NCI-H345 treated with DMSO at 0.1 percent for 48 hours (cell line): ENCODE measurements at regions not wholly inside any gene's neighbourhood (a gene's known extent, or its start where the extent isn't known, plus 50 kb on each side); places are given as distances from the start of the nearest gene placed in this dataset.
"Not testable (repeated sequence)": the region's sequence is repeated elsewhere in the genome, so short reads cannot be mapped to it uniquely, and the experiment has no call there.

Experiments used
- DNase-seq: peaks from one replicate; lab custom pipeline; 2025; ENCODE audit not compliant: unreplicated experiment; lab: John Stamatoyannopoulos, UW

GRCh38 chr4:151864068-151864467 lies 103.3 kb upstream of the GATB start:
- no peak for DNase-seq

DNA sequence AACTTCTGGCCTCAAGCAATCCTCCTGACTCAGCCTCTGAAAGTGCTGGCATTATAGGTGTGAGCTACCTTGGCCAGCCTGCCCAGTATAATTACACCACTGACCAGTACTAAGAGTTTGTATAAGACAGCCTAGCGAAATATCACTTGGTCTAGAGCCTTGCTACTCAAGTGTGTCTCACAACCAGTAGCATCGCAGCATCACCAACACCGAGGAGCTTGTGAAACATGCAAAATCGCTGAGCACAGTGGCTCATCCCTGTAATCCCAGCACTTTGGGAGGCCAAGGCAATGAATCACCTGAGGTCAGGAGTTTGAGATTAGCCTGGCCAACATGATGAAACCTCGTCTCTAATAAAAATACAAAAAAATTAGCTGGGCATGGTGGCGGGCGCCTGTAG lies 102.0 kb upstream of the GATB start:
- DNase-seq, result no peak

GRCh38 chr4:151860561-151861093 lies 99.8 kb upstream of the GATB start:
- DNase-seq, result no peak

DNA sequence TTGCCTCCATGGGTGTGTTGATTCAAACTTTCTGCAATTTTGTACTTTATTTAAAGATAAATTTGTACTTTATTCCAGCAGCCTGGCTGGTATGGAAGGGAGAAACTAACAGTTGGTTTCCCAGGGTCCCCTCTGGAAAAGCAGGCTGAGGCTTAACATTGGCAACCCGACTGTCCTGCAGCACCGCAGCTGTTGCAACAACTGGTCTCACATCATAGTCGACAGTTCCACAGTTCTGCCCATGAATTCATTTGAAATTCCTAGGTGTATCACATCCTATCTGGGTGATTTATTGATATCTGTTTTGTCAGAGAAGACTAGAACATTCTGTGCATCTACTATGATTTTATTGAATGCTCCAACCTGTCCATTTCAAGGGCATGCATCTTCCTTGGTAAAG lies 98.8 kb upstream of the GATB start:
- no peak for DNase-seq

GRCh38 chr4:151858356-151858755 lies 97.5 kb upstream of the GATB start:
- no peak for DNase-seq

DNA sequence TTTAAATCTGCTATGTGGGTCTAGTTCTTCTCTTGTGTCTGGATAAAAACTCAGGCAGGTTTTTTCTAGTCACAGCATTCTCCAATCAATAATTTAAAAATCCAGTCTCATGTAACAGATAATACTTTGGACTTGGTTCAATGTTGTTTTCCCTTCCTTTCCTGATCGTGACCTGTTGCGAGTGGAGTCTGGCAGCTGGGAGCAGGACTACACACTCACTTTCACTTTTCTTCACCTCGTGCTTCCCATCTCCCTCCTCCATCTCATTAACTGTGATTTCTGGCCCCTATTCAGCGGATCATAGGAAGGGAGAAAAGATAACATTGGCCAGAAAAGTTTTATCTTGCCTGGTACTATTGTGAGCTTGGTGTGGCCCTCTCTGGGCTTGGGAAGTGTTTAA lies 96.6 kb upstream of the GATB start:
- DNase-seq, result no peak

DNA sequence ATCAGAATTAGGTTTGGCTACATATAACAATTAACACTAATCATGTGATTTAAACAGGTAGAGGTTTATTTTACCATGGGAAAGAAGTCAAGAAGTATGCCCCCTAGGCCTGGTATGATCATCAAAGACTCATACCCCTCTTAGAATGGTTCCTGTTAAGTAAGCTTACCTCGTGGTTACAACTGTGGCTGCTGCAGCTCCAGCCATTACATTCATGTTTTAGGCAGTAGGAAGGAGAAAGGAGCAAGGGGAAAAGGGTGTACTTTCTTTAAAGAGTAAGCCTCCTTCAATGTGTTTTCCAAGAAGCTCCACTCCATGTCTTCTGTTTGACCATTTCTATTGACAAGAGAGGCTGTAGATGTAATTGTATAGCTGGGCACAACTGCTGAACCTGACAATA lies 94.9 kb upstream of the GATB start:
- DNase-seq, result no peak

GRCh38 chr4:151854731-151855130 lies 93.9 kb upstream of the GATB start:
- no peak for DNase-seq

DNA sequence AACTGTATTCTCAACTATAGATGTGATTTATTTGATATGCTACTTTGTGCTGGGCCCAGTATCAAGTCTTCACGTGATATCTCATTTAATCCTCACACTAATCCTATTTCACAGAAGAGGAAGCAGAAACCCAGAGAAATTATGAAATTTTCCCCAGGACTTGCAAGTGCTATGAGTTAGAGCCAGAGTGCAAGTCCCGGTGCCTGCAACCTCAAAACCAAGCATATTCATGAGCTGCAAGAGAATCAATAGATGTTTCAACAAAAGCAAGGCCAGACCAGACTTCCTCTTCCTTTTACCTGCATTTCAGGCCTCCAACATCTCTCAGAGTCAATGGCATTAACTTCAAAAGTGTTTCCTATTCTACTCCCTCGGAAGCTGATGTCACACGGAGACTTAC lies 92.2 kb upstream of the GATB start:
- no peak for DNase-seq

- no peak for DNase-seq
Observed at GRCh38 chr4:151852202-151852601, 91.4 kb upstream of the GATB start.

GRCh38 chr4:151851354-151851753 lies 90.5 kb upstream of the GATB start:
- no peak for DNase-seq

DNA sequence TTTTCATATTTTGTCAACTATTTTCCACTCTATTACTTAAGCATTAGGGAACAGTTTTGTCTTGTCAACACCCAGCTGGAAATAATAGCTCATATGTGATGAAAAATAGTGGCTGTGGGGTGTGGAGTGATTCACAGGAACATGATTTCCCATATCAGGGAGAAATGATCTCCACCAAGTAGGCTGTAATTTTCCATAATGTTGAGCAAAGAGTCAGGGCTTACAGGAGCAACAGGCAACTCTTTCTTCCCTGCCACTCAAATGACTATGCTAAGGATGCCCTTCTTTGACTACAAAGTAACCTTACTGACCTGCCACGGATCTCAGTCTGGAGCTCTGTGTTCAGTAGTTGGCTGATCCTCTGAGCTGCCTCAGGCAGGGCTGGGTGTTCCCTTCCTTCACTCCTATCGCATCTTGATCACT lies 90.0 kb upstream of the GATB start:
- DNase-seq, result no peak

DNA sequence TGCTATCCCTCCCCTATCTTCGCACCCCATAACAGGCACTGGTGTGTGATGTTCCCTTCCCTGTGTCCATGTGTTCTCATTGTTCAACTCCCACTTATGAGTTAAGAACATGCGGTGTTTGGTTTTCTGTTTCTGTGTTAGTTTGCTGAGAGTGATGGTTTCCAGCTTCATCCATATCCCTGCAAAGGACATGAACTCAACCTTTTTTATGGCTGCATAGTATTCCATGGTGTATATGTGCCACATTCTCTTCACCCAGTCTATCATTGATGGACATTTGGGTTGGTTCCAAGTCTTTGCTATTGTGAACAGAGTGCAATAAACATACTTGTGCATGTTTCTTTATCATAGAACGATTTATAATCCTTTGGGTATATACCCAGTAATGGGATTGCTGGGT lies 84.7 kb upstream of the GATB start:
- not testable (repeated sequence) for DNase-seq

DNA sequence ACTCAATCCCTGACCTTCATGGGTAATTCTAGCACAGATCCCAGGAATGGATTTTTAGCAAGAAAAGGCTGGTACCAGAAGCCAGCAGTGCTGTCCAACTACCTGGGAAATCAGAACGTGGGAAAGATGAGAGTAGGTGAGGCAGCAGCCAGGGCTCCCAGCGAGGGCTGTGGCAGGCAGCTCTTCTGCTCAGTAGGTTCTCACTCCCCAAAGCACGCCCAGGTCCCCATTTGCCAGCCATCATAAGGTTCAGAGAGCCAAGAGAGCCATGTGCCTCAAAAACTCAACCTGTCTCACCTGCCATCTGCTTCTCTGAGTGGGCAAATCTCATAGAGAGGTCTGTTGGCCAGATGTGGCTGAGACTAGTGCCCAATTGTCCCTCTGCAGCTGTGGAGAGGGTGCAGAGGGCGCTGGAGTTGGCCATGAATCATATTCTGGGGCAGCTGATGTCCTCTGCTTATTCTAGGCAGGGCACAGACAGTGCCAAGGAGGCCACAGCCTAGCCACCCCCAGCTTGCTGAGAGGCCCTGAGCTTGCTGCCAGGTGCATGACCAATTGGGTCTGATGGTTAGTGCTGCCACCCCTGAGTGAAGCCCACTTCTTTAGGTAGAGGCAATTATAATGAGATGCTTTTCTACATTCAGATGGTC lies 81.7 kb upstream of the GATB start:
- DNase-seq, result no peak

DNA sequence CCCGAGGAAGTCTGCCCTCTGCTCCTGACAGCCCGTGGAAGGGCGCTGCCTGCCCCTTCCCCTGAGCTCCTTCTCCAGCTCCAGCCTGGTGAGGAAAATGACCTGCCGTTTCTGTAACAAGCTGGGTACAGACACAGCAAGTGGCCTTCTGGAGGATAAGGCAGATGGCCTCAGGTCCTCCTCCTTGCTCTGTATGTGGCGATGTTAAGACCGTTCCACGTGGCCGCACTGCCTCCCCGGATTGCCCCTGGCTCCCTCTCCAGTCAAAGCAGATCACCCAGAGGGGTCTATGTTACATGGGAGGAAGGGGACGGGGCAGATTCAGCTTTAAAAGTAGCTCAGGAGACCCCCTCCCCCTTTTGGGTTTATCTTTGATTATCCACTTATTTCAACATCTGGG lies 80.3 kb upstream of the GATB start:
- DNase-seq, result no peak

- no peak for DNase-seq
Observed at GRCh38 chr4:151835467-151835866, 74.7 kb upstream of the GATB start.

GRCh38 chr4:151833174-151833573 lies 72.4 kb upstream of the GATB start:
- no peak for DNase-seq

DNA sequence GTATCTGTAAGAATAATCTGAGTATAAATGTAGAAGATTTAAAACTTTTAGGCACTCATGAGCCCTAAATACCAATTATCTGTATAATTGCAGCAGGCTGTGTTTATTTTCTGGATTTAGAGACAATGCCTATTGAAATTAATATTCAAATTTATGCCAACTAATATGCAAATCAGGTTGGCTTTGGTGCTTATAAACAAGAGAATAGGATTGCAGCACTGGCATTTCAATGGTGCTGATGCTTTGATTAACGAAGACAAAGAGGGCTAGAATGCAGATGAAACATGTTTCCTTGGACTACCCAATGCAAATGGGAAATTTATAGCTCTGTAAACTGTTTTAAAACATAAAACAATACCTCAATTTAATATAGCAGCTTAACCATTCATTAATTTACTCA lies 70.7 kb upstream of the GATB start:
- DNase-seq, result no peak

DNA sequence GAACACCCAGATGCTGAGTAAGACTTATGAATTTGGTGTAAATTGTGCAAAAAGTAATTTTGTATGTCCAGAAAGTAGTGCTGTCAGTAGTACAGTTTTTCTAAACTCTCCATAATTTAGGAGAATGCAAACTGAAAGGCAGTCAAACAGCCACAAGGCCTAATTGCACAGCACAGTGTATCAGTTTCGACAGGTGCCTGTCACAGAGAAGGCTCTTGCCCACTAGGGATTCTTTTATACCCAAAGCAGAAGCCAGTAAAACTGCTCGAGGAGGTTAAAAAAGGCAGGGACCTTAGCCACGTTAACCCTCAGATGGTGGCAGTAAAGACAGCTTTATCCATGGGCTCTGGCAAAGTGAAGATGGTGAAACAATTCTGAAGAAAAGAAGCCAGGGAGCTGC lies 69.4 kb upstream of the GATB start:
- no peak for DNase-seq

GRCh38 chr4:151829309-151829708 lies 68.5 kb upstream of the GATB start:
- no peak for DNase-seq

DNA sequence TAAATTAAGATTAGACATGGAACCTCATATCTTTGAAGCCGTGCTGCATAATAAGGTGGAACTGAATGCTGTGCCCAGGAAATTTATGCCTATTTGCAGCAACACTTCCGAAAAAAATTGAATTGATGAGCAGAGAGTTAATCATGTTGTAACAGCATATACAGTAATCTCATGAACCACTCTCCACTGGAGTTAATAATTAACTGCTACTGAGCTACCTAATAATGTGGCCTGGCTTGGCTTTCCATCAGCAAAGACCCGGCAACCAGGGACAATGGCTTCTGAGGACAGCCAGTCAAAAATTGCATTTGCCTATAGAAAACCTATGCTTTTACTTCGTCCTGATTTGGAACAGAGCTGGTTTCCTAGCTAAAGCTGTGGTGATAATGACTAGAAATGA lies 63.8 kb upstream of the GATB start:
- no peak for DNase-seq

GRCh38 chr4:151822331-151822730 lies 61.5 kb upstream of the GATB start:
- DNase-seq, result no peak

GRCh38 chr4:151820004-151820403 lies 59.2 kb upstream of the GATB start:
- DNase-seq, result no peak
